Breast epithelium (tissue), 3 donors: ENCODE measurements at regions not wholly inside any gene's neighbourhood (a gene's known extent, or its start where the extent isn't known, plus 50 kb on each side); places are given as distances from the start of the nearest gene placed in this dataset.

Experiments used
- CTCF ChIP-seq, 3 donors: fragments of 450-650 bp; IDR thresholded peaks; one replicate each; pipeline ENCODE4 v1.5.1; 2016 to 2017; ENCODE audit warnings: antibody characterized with exemption in 3 of 3, mild to moderate bottlenecking in 3 of 3, moderate library complexity in 3 of 3
- POLR2A ChIP-seq: fragments of 450-650 bp; IDR thresholded peaks from one replicate; pipeline ENCODE4 v1.6.1; 2016; ENCODE audit warnings: antibody characterized with exemption, mild to moderate bottlenecking, moderate library complexity
- POLR2AphosphoS5 ChIP-seq, 3 donors: sonication (generic); formaldehyde crosslinking; IDR thresholded peaks; one replicate each; pipeline ENCODE4 v1.6.1; 2017; ENCODE audit warnings: antibody characterized with exemption in 3 of 3

- no peak for TF ChIP-seq CTCF (IDR thresholded peaks at IDR 0.05)
- TF ChIP-seq POLR2AphosphoS5 (IDR thresholded peaks at IDR 0.05) = no peak
- no peak for TF ChIP-seq POLR2A
These were observed 56.6 kb upstream of the SLC22A23 start for GRCh38 chr6:3513416-3513815.
